T-helper 2 cell treated with Interferon-gamma antibody and Interleukin-4, amounts not matched to agents 100 ng/mL and 5 ng/mL, for 36 hours (primary cell): ENCODE measurements at regions not wholly inside any gene's neighbourhood (a gene's known extent, or its start where the extent isn't known, plus 50 kb on each side); places are given as distances from the start of the nearest gene placed in this dataset.

ENCODE experiments used
- intact Hi-C: fragments of 100-400 bp; cut with micrococcal nuclease; formaldehyde crosslinking; loops from one replicate; pipeline ENCODE4 v1.15.1; 2023

GRCh38 chr20:50401587-50402418, 108.4 kb upstream of the PTPN1 start:
- intact Hi-C loops, result no loop called here

GRCh38 chr20:50403565-50404418, 106.4 kb upstream of the PTPN1 start:
- intact Hi-C loops, result no loop called here

- intact Hi-C loops, result no loop called here
Measured at GRCh38 chr20:50404419-50405234, 105.6 kb upstream of the PTPN1 start.

DNA sequence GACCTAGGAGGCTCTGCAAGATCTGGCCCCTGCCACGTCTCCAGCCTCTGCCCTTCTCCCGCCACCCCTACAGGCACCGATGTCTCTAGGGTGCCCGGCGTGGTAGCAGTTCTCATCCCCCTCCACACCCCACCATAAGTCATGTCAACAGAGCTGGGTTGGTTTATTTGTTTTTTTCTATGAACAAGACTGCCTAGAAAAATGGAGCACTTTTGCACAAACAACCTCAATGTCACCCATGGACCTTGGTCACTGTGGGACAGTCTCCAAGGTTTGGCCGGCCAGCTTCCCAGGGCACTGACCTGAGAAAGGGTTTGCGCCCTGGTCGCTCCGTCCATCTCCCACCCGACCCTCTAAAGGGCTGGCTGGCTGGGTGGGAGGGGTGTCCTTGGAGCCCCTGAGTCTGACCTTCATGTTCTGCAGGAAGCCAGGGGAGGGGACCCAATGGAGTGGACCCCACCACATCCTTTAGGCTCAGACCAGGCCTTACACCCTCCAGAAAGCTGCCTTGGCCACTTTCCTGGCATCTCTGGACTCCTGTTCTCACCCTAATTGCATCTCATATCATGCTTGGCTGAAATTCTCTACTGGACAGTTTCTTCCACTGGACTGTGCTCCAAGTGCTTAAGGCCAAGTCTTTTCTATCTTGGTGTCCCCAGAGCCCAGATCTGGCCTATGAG, 104.8 kb upstream of the PTPN1 start:
- intact Hi-C loops, result no loop called here

DNA sequence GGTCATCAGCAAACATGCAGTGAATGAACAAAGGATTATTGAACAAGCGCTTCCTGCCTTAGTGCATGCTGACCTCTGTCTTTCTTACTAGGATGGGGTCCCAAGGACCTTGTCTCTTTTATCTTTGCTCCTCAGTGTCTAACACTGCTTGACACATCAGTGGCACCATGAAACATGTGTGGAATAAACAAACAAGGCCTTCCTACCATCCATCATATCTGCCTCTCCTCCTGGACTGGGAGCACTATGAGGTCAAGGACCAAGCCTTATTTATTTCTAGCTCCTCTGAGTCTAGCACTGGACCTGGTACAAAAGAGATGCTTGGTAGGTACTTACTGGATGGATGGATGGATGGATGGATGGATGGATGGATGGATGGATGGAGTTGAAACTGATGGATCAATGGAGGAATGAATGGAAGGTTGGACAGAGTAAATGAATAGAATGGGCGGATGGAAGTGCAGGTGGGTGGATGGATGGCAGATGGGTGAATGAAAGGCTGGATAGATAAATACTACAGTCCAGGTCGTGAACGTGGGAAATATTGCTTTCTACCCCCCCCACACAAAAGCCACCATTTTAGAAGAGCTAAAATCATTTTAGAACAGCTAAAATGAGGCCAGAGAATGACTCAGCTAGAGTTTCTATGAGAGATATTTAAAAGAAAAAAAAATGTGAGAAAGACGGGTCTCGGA, 104.1 kb upstream of the PTPN1 start:
- intact Hi-C loops, result no loop called here

DNA sequence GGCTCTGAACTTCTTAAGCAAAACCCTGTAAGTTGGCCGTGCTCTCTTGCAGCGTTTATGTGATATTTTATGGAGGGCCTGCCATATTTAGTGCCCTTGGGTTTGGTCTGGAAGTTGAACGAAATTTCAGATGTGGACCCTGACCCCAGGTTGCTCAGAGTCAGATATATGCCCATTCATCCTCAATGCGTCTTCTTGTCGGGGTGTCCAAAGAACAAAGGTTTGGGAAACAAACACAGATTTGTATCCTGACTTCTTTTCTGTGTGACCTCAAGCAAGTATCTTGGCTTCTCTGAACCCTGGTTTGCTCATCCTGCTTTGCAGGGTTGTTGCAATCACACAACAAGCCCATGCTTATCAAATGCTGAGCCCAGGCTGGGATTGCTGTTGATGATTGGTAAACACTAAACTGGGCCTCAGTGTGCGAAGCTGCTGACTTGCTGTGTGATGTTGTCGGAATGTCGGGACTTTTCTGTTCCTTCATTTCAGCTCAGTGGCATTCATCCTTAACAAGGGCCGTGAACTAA, 103.5 kb upstream of the PTPN1 start:
- intact Hi-C loops, result no loop called here

DNA sequence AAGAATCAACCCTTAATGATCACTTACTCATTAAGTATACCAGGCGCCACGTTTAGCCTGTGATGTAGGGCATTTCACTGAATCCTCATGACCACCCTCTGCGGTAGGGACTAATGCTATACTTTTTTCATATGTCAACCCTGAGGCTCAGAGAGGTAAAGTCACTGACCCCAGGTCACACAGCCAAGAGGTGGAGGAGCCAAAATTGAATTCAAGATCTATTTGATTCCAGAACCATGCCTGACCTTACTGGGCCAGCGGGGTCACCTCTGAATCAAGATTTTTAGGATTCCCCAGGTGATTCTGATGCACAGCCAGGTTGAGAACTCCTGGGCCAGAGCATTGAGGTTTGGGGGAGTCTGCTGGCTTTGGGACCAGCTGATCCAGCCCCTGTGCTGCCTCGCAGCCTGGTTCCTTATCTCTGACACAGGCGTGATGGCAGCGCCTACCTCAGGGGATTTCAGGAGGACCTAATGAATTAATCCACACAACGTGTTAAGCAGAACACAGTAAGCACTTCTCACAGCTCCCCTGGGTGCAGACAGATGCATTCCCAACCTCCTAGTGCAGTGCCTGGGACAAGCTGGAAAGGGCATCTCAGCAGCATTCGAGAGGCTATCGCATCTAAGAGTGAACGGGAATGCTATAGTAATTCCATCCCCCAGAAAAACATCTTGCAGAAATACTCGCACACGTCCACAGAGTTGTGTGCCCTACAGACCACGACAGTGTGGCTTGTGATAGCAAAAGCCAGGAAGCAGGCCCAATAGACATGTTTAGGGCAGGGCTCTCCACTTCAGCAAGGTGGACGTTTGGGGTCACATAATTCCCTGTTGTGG, 101.4 kb upstream of the PTPN1 start:
- intact Hi-C loops, result no loop called here

GRCh38 chr20:50409495-50409894, 100.7 kb upstream of the PTPN1 start:
- intact Hi-C loops, result no loop called here

GRCh38 chr20:50410343-50410742, 99.8 kb upstream of the PTPN1 start:
- intact Hi-C loops, result no loop called here

DNA sequence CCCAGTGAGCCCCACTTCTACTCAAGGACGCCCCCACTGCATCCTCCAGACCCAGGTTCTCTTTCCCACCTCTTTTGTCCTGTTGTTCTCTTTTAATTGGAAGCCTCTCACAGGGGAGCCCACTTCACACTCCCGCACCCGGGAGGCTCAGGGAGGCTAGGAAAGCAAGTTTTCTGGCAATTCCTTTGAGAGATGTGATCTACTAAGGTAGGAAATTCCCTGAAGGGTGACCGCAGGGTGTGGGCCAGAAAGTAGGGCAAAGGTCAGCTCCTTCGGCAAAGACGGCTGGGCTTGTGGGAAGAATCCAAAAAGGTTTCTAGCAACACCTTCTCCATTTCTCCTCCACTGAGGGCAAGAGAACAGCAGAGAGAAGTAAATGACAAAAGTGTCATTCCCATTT, 98.1 kb upstream of the PTPN1 start:
- intact Hi-C loops, result no loop called here

GRCh38 chr20:50412499-50412898, 97.7 kb upstream of the PTPN1 start:
- intact Hi-C loops, result no loop called here

DNA sequence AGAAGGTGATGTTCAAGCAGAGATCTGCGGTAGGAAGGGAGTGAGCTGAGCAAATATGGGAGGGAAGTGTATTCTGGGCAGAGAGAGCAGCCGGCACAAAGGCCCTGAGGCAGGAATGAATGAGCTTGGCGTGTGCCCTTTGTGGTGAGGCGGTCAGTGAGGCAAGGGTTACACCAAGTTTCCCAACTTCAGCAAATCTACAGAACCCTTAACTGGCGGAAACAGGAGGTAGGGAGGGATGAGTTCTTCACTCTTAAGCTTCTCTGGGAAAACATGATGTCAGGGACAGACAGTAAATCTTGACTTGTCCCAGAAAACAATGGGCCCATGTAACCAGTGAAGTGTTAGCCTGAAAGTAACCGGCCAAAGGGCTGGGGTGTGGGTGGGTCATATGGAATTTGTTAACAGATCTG, 97.1 kb upstream of the PTPN1 start:
- intact Hi-C loops, result no loop called here

DNA sequence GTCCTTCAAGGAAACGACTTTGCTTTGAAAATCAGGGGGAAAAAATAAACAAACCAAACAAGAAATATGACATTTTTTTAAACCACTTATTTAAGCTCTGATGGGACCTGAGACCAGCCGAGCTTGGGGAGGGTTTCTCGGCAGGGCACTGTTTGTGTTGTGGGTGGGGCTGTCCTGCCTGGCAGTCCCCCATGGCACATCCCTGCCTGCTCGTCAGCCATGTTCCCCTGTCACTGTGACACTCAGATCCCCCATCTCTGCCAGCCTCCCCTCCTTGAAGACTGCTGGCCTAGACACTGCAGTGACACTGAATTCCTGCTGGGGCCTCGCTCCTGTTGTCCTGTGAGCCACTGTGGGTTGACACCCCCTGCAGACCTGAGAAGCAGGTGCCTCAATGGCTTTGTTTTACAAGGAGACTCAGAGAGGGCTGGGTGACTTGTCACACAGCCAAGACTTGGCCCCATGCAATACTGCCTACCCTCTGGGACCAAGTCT, 95.1 kb upstream of the PTPN1 start:
- intact Hi-C loops, result no loop called here

GRCh38 chr20:50415516-50416268, 94.5 kb upstream of the PTPN1 start:
- intact Hi-C loops, result no loop called here

DNA sequence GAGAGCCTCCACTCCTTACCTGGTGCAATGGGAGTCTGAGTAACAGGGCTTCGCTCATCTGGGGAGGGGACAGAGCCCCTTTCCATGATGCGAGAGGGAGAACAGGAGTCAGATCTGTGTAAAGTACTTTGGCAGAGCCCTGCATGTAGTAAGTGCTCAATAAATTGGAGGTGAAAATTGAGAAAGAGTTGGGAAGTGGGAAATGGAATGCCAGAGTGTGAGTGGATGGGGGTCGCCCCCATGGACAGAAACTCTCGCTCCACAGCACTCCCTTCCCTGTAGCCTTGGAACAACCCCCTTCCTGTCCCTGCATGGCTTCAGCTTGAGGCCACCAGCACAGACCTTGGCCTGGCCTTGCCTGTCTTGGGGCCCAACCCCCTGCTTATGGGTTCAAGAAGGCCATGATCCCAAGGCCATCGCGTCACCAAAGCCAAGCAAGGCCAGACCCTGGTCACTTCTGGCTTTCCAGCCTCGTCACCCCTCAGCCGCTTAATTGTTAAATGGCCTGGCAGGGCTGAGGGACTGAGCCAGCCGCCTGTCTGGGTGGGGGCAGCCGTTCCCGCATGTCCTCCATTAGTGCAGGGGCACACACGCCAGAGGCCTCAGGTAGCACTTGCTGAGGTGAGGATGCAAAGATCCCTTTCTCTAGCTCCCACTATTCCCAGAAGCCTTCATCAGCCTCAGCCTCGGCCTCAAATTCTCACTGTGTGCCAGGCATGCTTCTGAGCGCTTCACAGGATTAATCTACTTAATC, 93.7 kb upstream of the PTPN1 start:
- intact Hi-C loops, result no loop called here

DNA sequence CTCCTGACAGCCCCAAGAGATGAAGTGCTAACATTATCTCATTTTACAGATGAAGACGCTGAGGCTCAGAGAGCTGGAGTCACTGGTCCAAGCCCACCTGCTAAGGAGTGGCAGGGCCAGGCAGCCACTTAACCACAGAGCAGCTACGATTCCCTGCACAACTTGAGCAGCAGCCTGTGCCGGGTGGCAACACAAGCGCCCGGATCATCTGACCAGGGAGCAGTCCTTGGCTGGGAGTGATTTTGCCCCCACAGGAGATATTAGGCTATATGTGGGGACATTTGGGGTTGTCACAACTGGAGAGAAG, 93.2 kb upstream of the PTPN1 start:
- intact Hi-C loops, result no loop called here

DNA sequence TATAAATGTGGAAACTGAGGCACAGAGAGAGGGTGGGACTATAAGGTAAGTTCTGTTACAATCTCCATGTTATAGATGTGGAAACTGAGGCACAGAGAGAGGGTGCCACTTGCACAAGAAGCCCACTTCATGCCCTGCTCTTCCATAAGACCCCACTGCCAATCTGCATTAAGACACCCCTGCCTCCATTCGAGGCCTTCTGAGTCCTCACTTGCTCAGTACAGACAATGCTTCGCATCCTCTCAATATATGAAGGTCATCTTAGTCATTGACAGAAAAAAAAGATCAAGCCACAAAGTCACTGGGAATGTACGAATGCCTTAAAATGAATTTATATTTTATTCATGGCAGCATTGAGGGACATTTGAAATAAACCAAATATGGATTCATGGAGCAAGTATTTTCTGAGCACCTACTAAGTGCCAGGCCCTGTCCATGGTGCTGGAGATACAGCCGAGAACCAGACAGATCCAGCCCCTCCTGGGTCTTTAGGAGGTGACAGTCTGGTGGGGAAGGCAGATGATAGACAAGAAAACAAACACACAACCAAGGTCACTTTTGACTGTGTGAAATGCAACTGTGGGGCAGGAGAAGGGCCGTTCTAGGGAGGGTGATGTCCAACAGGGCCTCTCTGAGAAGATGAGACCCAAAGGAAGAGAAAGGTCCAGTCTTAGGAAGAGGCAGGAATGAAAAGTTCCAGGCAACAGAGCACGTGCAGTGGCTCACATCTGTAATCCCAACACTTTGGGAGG, 92.5 kb upstream of the PTPN1 start:
- intact Hi-C loops, result no loop called here
